ENCODE measurements at regions not wholly inside any gene's neighbourhood (a gene's known extent, or its start where the extent isn't known, plus 50 kb on each side); places are given as distances from the start of the nearest gene placed in this dataset.
"Not testable (repeated sequence)": the region's sequence is repeated elsewhere in the genome, so short reads cannot be mapped to it uniquely, and the experiment has no call there.

DNA sequence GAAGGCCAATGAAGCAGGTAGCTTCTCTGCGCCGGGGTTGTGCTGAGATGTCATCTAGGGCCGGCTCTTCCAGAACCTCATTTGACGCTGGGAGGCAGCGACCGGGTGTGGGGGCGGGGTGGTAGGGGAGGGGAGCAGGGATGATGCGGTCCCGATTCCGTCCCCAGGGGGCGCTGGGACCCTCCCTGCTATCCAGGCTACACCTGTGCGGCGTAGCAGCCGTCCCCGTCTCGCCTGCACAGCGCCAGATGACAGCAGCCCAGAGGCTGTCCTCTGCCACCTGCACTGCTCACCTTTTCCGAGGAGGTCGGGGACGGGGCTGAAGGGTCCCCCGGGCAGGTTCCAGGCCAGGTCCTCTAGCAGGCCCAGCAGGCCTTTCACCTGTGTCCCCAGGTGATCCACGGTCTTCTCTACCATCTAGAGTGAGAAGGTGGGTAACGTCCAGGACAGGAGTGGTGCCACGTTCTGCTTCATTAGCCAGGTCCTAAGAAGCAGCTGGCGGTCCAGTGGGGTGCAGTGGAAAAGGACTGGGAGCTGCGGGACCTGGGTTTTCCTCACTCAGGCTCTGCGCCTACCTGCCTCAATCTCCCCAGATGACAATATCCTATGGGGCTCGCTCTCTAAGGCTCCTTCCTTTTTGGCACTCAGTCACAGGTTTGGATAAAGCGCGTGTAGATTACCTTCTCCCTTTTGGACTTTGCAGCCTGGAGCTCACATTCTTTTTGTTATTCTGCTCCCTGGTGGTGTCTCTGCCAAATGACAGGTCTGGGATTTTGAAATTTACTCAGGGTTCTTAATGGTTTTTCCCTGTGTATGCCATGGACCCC lies 56.0 kb upstream of the RAB6C start (continued):
- TF ChIP-seq RAD21 (IDR thresholded peaks at IDR 0.05), result peak; percentile 80 to 81
- TF ChIP-seq HNF4A (conservative IDR thresholded peaks at IDR 0.05), result peak; percentile 62 to 76
- no peak for TF ChIP-seq FOXA2 (IDR thresholded peaks at IDR 0.05)
- no peak for TF ChIP-seq NR2F2 (IDR thresholded peaks at IDR 0.05)
- TF ChIP-seq GABPA (IDR thresholded peaks at IDR 0.05 in 1 of 2, conservative IDR thresholded peaks at IDR 0.05 in 1 of 2), result no peak
- TF ChIP-seq JUND (IDR thresholded peaks at IDR 0.05), result no peak

- 71% methylated on average over 12 of the region's 12 CpGs for WGBS
- not testable (repeated sequence) for H3K4me1 ChIP-seq (ENCODE audit: control insufficient read depth in 4 of 4, insufficient read depth in 4 of 4, low read length in 3 of 4); DNase-seq (ENCODE audit: low spot score); H3K9me3 ChIP-seq (ENCODE audit: control insufficient read depth in 4 of 4, low read length in 3 of 4); H3K4me3 ChIP-seq (ENCODE audit: low read depth in 1 of 3, low read length in 3 of 3); H3K27ac ChIP-seq (ENCODE audit: low read depth in 1 of 2, low read length in 2 of 2); H3K36me3 ChIP-seq (ENCODE audit: control insufficient read depth in 4 of 4, insufficient read depth in 3 of 4, low read depth in 1 of 4, low read length in 3 of 4); H3K27me3 ChIP-seq (ENCODE audit: control insufficient read depth in 4 of 4, insufficient read depth in 4 of 4, low read length in 3 of 4); H3K9ac ChIP-seq (ENCODE audit: low read depth in 1 of 2, low read length in 2 of 2)
Measured at GRCh38 chr2:129924115-129924514, 55.4 kb upstream of the RAB6C start.

DNA sequence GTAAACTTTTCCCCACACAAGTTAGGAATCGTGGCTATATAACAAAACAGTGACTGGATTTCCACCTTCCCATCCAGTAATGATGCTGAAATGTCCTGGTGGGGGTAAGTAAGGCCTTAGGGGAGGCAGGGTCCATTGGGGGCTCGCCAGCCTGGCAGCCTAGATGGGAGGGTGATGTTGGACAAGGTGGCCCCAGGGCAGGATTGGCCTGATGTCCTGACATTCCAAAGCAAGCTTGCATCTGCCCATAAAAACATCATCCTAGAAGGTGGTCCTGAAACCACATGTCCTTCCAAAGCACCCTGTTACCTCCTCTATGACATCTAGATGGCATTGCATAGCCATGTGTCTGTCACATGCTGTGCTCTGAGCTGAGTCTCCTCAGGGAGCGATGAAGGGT lies 54.1 kb upstream of the RAB6C start:
- peaks cover 0 to under 1% (median 0%) of the 10 kb centered on the region in 4 donors for H3K27me3 ChIP-seq (ENCODE audit: control insufficient read depth in 4 of 4, insufficient read depth in 4 of 4, low read length in 3 of 4)
- no peak overlapping the region for H3K27ac ChIP-seq (ENCODE audit: low read depth in 1 of 2, low read length in 2 of 2)
- DNase-seq (ENCODE audit: low spot score), result no peak
- H3K36me3 ChIP-seq (ENCODE audit: control insufficient read depth in 4 of 4, insufficient read depth in 3 of 4, low read depth in 1 of 4, low read length in 3 of 4), result no peaks in the 10 kb centered on the region
- H3K4me3 ChIP-seq (ENCODE audit: low read depth in 1 of 3, low read length in 3 of 3), result no peak overlapping the region
- no peaks in the 10 kb centered on the region for H3K9me3 ChIP-seq (ENCODE audit: control insufficient read depth in 4 of 4, low read length in 3 of 4)
- TF ChIP-seq YY1 (IDR thresholded peaks at IDR 0.05) (no peak), TAF1 (conservative IDR thresholded peaks at IDR 0.05) (no peak)
- H3K9ac ChIP-seq (ENCODE audit: low read depth in 1 of 2, low read length in 2 of 2), result no peak overlapping the region
- whole genome bisulfite sequencing, result 38% methylated on average over 3 of the region's 3 CpGs
- peaks cover 0 to 9% (median 3%) of the 10 kb centered on the region in 4 donors for H3K4me1 ChIP-seq (ENCODE audit: control insufficient read depth in 4 of 4, insufficient read depth in 4 of 4, low read length in 3 of 4)

GRCh38 chr2:129927696-129928095 lies 51.8 kb upstream of the RAB6C start:
- Histone ChIP-seq H3K36me3 (ENCODE audit: control insufficient read depth in 4 of 4, insufficient read depth in 3 of 4, low read depth in 1 of 4, low read length in 3 of 4) (no peaks in the 10 kb centered on the region), H3K27me3 (ENCODE audit: control insufficient read depth in 4 of 4, insufficient read depth in 4 of 4, low read length in 3 of 4) (peaks cover 0 to 2% (median 0%) of the 10 kb centered on the region in 4 donors), H3K9ac (ENCODE audit: low read depth in 1 of 2, low read length in 2 of 2) (no peak overlapping the region), H3K4me3 (ENCODE audit: low read depth in 1 of 3, low read length in 3 of 3) (no peak overlapping the region), H3K4me1 (ENCODE audit: control insufficient read depth in 4 of 4, insufficient read depth in 4 of 4, low read length in 3 of 4) (peaks cover 0 to 9% (median 3%) of the 10 kb centered on the region in 4 donors), H3K27ac (ENCODE audit: low read depth in 1 of 2, low read length in 2 of 2) (no peak overlapping the region), H3K9me3 (ENCODE audit: control insufficient read depth in 4 of 4, low read length in 3 of 4) (no peaks in the 10 kb centered on the region)
- DNase-seq (ENCODE audit: low spot score), result no peak
- WGBS, result 91% methylated on average over 1 of the region's 1 CpG
- TF ChIP-seq, protein P1, sequence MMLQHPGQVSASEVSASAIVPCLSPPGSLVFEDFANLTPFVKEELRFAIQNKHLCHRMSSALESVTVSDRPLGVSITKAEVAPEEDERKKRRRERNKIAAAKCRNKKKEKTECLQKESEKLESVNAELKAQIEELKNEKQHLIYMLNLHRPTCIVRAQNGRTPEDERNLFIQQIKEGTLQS (IDR thresholded peaks at IDR 0.05), result no peak
- no peak for TF ChIP-seq TAF1 (conservative IDR thresholded peaks at IDR 0.05)
- no peak for TF ChIP-seq FOXA2 (IDR thresholded peaks at IDR 0.05)
- TF ChIP-seq SP1 (IDR thresholded peaks at IDR 0.05), result no peak
- TF ChIP-seq, protein P2, sequence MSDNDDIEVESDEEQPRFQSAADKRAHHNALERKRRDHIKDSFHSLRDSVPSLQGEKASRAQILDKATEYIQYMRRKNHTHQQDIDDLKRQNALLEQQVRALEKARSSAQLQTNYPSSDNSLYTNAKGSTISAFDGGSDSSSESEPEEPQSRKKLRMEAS (IDR thresholded peaks at IDR 0.05), result no peak
- no peak for TF ChIP-seq NR2F2 (IDR thresholded peaks at IDR 0.05)
- TF ChIP-seq JUND (IDR thresholded peaks at IDR 0.05), result no peak
- no peak for TF ChIP-seq REST (IDR thresholded peaks at IDR 0.05)
- no peak for TF ChIP-seq RAD21 (IDR thresholded peaks at IDR 0.05)
- TF ChIP-seq RXRA (IDR thresholded peaks at IDR 0.05), result no peak
- TF ChIP-seq FOXA1 (IDR thresholded peaks at IDR 0.05), result no peak

Data from liver (tissue), 7 donors.